Transverse colon (tissue), 4 donors: ENCODE measurements at regions not wholly inside any gene's neighbourhood (a gene's known extent, or its start where the extent isn't known, plus 50 kb on each side); places are given as distances from the start of the nearest gene placed in this dataset.

ENCODE experiments used
- DNase-seq: peaks from one replicate; pipeline ENCODE4 v3.0.0-alpha.2; 2019
- H3K27ac ChIP-seq, 4 donors: fragments of 200-600 bp; sonication (generic); 2 replicates each; pipeline ENCODE4 v1.5.1; 2016 to 2018; ENCODE audit warnings: inconsistent platforms in 4 of 4
- H3K27me3 ChIP-seq: fragments of 200-600 bp; sonication (generic); 2 replicates; pipeline ENCODE4 v1.5.1; 2017; ENCODE audit warnings: inconsistent platforms
- H3K36me3 ChIP-seq, 4 donors: fragments of 200-600 bp; sonication (generic); 2 replicates each; pipeline ENCODE4 v1.5.1; 2017 to 2019; ENCODE audit warnings: inconsistent platforms in 4 of 4
- H3K4me1 ChIP-seq, 4 donors: fragments of 200-600 bp; sonication (generic); 2 replicates each; pipeline ENCODE4 v1.5.1; 2017 to 2020; ENCODE audit warnings: inconsistent platforms in 4 of 4
- H3K4me3 ChIP-seq, 4 donors: fragments of 200-600 bp; sonication (generic); 1 replicate in 1 of 4; 2 replicates in 3 of 4; pipeline versions ENCODE4 v1.5.1 to v1.6.1; 2017 to 2019; ENCODE audit warnings: inconsistent platforms in 4 of 4
- H3K9me3 ChIP-seq, 2 donors: fragments of 200-600 bp; sonication (generic); 2 replicates each; pipeline ENCODE4 v1.5.1; 2017 to 2019; ENCODE audit warnings: inconsistent platforms in 2 of 2
- EP300 ChIP-seq: sonication (generic); formaldehyde crosslinking; IDR thresholded peaks from one replicate; pipeline ENCODE4 v1.6.1; 2017; ENCODE audit warnings: antibody characterized with exemption, low read depth
- POLR2A ChIP-seq: fragments of 450-650 bp; IDR thresholded peaks from one replicate; pipeline ENCODE4 v1.6.1; 2016; ENCODE audit warnings: antibody characterized with exemption, mild to moderate bottlenecking, moderate library complexity
- POLR2AphosphoS5 ChIP-seq, 3 donors: sonication (generic); formaldehyde crosslinking; IDR thresholded peaks; one replicate each; pipeline ENCODE4 v1.6.1; 2016; ENCODE audit warnings: antibody characterized with exemption in 3 of 3
- WGBS, 2 donors: methylation state at CpG; one replicate each; pipeline ENCODE4 v1.1.5; 2018; ENCODE audit warnings: low coverage in 1 of 2; 5-methylcytosine and 5-hydroxymethylcytosine counted together
- in situ Hi-C, 4 donors: fragments of 200-750 bp; cut with MboI; loops; one replicate each; pipeline versions ENCODE4 v1.15.0 to v1.15.1; 2017; ENCODE audit warnings: low sequenced_read_pairs in 3 of 4, low pct_ligation_motif_present in 1 of 4, low pct_unique_long_range_greater_than_20kb in 1 of 4
- intact Hi-C: fragments of 100-400 bp; cut with DNase I; formaldehyde crosslinking; loops from one replicate; pipeline ENCODE4 v1.15.1; 2023; ENCODE audit warnings: low total_unique reads
- TF ChIP-seq, protein P1 (sequence below), 5 experiments: fragments of 200-600 bp in 3 of 5; fragments of 450-650 bp in 2 of 5; sonication (generic) in 3 of 5; IDR thresholded peaks; 1 replicate in 2 of 5; 2 replicates in 3 of 5; pipeline ENCODE4 v1.5.1; 2016 to 2017; ENCODE audit warnings: antibody characterized with exemption in 5 of 5, inconsistent platforms in 3 of 5, mild to moderate bottlenecking in 2 of 5, moderate library complexity in 1 of 5

DNA sequence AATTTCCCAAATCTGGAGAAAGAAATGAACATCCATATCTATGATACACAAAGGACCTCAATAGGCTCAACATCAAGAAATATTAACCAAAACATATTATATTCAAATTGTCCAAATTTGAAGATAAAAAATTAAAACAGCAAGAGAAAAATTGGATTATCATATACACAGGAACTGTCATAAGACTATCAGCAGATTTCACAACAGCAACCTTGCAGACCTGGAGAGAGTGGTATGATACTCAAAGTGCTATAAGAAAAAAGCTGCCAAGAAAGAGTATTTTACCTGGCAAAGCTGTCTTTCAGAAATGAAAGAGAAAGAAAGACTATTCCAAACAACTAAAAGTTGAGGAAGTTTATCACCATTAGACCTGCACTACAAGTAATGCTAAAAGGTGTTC is 711.9 kb upstream of the RAB6C start:
- no peak overlapping the region for H3K4me3 ChIP-seq
- H3K27me3 ChIP-seq: no peaks in the 10 kb centered on the region
- no peak for TF ChIP-seq POLR2AphosphoS5 (IDR thresholded peaks at IDR 0.05)
- TF ChIP-seq EP300: no peak
- in situ Hi-C loops (no loop called here), intact Hi-C loops (no loop called here)
- no peaks in the 10 kb centered on the region for H3K4me1 ChIP-seq
- DNase-seq: no peak
- no peak overlapping the region for H3K27ac ChIP-seq
- peaks cover 5 to 11% of the 10 kb centered on the region in 2 donors for H3K9me3 ChIP-seq
- H3K36me3 ChIP-seq: no peaks in the 10 kb centered on the region

DNA sequence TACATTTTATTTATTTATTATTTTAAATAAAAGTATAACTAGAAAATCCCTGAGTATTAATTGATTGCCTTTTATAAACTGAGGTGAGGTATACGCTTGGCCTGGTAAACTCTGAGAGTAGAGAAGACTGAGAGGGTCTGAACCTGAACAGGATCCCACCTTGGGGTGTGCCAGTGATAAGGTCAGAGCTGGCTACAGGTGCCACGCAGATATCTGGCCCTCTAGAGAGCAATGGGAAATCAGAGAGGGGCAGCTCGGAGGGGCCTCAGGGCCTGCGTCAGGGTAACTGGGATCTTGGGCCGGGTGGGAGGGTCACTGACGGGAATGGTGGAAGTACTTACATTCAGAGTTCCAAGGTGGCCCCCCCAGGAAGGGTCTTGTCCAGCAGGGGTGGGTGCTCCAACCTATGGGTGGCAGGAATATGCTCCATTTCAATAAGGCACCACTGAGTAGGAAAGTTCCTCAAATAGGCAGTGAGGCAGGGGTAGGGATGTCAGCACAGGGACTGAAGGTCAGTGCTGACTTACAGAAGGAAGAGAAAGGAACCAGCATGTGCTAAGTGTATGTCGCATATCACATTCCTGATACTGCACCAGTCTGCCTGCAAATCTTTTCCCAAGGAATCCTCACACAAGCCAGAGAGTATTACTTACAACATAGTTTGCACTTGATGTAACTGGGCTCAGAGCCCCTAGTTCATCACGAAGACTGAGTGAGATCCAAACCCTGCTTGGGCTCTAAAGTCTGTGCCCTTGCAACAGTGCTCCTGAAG is 706.0 kb upstream of the RAB6C start:
- in situ Hi-C loops: no loop called here
- 75 to 83% methylated on average over 3 to 8 of the region's 8 CpGs for WGBS, 2 donors
- no peak for TF ChIP-seq POLR2AphosphoS5 (IDR thresholded peaks at IDR 0.05)
- TF ChIP-seq, protein P1, sequence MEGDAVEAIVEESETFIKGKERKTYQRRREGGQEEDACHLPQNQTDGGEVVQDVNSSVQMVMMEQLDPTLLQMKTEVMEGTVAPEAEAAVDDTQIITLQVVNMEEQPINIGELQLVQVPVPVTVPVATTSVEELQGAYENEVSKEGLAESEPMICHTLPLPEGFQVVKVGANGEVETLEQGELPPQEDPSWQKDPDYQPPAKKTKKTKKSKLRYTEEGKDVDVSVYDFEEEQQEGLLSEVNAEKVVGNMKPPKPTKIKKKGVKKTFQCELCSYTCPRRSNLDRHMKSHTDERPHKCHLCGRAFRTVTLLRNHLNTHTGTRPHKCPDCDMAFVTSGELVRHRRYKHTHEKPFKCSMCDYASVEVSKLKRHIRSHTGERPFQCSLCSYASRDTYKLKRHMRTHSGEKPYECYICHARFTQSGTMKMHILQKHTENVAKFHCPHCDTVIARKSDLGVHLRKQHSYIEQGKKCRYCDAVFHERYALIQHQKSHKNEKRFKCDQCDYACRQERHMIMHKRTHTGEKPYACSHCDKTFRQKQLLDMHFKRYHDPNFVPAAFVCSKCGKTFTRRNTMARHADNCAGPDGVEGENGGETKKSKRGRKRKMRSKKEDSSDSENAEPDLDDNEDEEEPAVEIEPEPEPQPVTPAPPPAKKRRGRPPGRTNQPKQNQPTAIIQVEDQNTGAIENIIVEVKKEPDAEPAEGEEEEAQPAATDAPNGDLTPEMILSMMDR (IDR thresholded peaks at IDR 0.05): no peak
- no peak for TF ChIP-seq EP300
- no peak for TF ChIP-seq POLR2A

DNA sequence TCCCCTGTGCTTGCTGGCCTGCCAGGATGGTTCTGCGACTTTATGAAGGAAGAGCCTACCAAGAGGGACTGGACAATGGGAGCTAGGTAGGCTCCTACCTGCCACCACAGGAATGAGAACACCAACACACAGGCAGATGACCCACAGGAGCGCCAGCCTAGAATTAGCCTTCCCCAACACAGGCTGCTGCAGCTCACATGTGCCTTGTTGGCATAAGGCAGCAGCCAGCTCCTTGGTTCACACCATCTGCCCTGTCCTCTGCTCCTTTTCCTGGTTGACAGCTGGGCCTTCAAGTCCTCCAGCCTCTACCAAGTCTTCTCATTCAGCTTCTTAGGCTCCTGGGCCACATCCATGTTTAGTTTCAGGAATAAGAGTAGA is 705.4 kb upstream of the RAB6C start:
- no peaks in the 10 kb centered on the region for H3K9me3 ChIP-seq
- in situ Hi-C loops: no loop called here
- no peaks in the 10 kb centered on the region for H3K4me1 ChIP-seq
- no peaks in the 10 kb centered on the region for H3K27me3 ChIP-seq
- no peak for DNase-seq
- no peaks in the 10 kb centered on the region for H3K36me3 ChIP-seq
- no peak overlapping the region for H3K4me3 ChIP-seq
- intact Hi-C loops: no loop called here
- 60 to 100% methylated on average over 1 to 2 of the region's 2 CpGs for WGBS, 2 donors
- H3K27ac ChIP-seq: no peak overlapping the region
- TF ChIP-seq, protein P1 (IDR thresholded peaks at IDR 0.05): no peak
- TF ChIP-seq EP300 (no peak), POLR2AphosphoS5 (IDR thresholded peaks at IDR 0.05) (no peak), POLR2A (no peak)

More for the DNA sequence above, 706.0 kb upstream of the RAB6C start:
- H3K27me3 ChIP-seq: no peaks in the 10 kb centered on the region
- H3K4me1 ChIP-seq: no peaks in the 10 kb centered on the region
- H3K36me3 ChIP-seq: no peaks in the 10 kb centered on the region
- H3K27ac ChIP-seq: no peak overlapping the region
- no peak for DNase-seq
- intact Hi-C loops: no loop called here
- no peaks in the 10 kb centered on the region for H3K9me3 ChIP-seq
- H3K4me3 ChIP-seq: no peak overlapping the region

DNA sequence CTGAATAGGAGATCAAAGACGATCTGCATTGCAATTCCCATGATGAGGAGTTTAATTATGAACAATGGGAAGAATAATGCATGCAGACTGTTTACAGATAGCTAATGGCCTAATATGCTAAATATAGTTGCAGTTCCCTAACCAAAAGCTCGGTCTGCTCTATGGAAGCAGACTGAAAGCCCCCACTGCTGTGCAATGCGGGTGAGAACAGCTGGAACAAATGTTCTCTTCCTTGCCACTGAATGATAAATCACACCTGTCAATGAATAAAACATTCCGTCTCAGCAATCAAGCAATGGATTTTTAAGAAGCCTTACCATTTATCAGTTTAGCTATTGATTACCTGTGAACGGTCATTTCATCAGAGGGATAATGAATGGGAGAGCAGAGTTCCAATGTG is 704.5 kb upstream of the RAB6C start:
- Histone ChIP-seq H3K27me3 (no peaks in the 10 kb centered on the region), H3K36me3 (no peaks in the 10 kb centered on the region), H3K27ac (no peak overlapping the region), H3K9me3 (no peaks in the 10 kb centered on the region), H3K4me1 (no peaks in the 10 kb centered on the region), H3K4me3 (no peak overlapping the region)
- DNase-seq: no peak
- intact Hi-C loops: no loop called here
- WGBS, 2 donors: 49 to 69% methylated on average over 4 to 5 of the region's 5 CpGs
- TF ChIP-seq POLR2A: no peak
- no peak for TF ChIP-seq POLR2AphosphoS5 (IDR thresholded peaks at IDR 0.05)
- TF ChIP-seq EP300: no peak
- TF ChIP-seq, protein P1 (IDR thresholded peaks at IDR 0.05): no peak
- in situ Hi-C loops: no loop called here

DNA sequence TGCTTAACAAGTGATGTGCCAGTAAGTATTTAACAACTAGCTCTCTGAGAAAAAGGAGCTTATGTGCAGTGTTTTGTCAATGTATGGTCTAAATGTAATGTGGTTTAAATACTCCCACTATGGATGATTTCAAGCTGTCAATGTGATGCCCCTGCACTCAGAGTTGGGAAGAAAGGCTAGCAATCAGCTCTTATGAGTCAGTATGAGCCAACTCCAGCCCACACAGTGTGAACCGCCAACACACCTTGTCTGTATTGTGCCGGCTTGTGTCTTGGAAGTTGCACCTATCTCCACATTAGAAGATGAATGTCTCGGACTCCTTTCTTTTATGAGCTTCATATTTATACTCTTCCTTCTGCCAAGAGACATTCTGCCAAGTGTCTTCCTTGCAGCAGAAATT is 703.8 kb upstream of the RAB6C start:
- no peak for DNase-seq
- Histone ChIP-seq H3K36me3 (no peaks in the 10 kb centered on the region), H3K4me3 (no peak overlapping the region), H3K27me3 (no peaks in the 10 kb centered on the region), H3K27ac (no peak overlapping the region), H3K9me3 (no peaks in the 10 kb centered on the region), H3K4me1 (no peaks in the 10 kb centered on the region)
- intact Hi-C loops (no loop called here), in situ Hi-C loops (no loop called here)
- 56 to 79% methylated on average over 3 of the region's 3 CpGs for WGBS, 2 donors
- TF ChIP-seq, protein P1 (IDR thresholded peaks at IDR 0.05): no peak
- TF ChIP-seq POLR2A: no peak
- TF ChIP-seq EP300: no peak
- no peak for TF ChIP-seq POLR2AphosphoS5 (IDR thresholded peaks at IDR 0.05)
